ENCODE measurements at regions not wholly inside any gene's neighbourhood (a gene's known extent, or its start where the extent isn't known, plus 50 kb on each side); places are given as distances from the start of the nearest gene placed in this dataset.

DNA sequence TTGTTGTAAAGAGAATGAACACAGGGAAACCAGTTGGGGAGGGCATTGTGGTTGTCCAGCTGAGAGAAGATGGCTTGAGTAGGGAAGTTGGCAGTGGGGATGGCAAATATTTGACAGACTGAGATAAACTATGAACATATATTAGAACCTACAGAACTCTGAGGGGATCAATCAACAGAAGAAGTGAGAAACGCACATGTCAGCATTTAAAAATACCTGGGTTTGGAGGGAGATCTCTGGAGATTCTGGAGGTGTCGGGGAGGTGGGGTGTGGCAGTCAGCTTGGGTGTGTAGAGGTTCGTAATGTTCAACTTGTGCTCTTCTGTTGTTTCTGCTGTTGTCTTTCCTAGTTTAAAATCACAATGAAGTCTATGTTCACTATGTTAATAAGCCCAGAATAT, 517.8 kb downstream of the AACS start:
- TF ChIP-seq GATA2 (IDR thresholded peaks at IDR 0.05; ENCODE audit: low read depth, low read length), result no peak
- no peak for TF ChIP-seq GATA3 (IDR thresholded peaks at IDR 0.05; ENCODE audit: low read depth, low read length)

Data from SH-SY5Y (cell line).